Brain pericyte (primary cell): ENCODE measurements at regions not wholly inside any gene's neighbourhood (a gene's known extent, or its start where the extent isn't known, plus 50 kb on each side); places are given as distances from the start of the nearest gene placed in this dataset.

ENCODE experiments used
- DNase-seq: peaks from one replicate; pipeline ENCODE4 v3.0.0-alpha.2; 2012; ENCODE audit warnings: low read depth, low spot score

- DNase-seq = no peak
Measured at GRCh38 chr4:107094976-107095375, 58.9 kb upstream of the DKK2 start.

- no peak for DNase-seq
Measured at GRCh38 chr4:107094332-107094731, 58.2 kb upstream of the DKK2 start.
